Stimulated activated CD8-positive, alpha-beta memory T cell treated with anti-CD3 and anti-CD28 coated beads, Interleukin-2, amount 100 ng/mL, for 48 hours (primary cell): ENCODE measurements at regions not wholly inside any gene's neighbourhood (a gene's known extent, or its start where the extent isn't known, plus 50 kb on each side); places are given as distances from the start of the nearest gene placed in this dataset.
"Not testable (repeated sequence)": the region's sequence is repeated elsewhere in the genome, so short reads cannot be mapped to it uniquely, and the experiment has no call there.

ENCODE experiments used
- DNase-seq, 2 donors: peaks; one replicate each; pipeline ENCODE4 v3.0.0-alpha.2; 2020; ENCODE audit warnings: low read depth in 2 of 2

GRCh38 chr4:124426279-124426678, 286.3 kb downstream of the ANKRD50 start:
- no peak for DNase-seq

DNA sequence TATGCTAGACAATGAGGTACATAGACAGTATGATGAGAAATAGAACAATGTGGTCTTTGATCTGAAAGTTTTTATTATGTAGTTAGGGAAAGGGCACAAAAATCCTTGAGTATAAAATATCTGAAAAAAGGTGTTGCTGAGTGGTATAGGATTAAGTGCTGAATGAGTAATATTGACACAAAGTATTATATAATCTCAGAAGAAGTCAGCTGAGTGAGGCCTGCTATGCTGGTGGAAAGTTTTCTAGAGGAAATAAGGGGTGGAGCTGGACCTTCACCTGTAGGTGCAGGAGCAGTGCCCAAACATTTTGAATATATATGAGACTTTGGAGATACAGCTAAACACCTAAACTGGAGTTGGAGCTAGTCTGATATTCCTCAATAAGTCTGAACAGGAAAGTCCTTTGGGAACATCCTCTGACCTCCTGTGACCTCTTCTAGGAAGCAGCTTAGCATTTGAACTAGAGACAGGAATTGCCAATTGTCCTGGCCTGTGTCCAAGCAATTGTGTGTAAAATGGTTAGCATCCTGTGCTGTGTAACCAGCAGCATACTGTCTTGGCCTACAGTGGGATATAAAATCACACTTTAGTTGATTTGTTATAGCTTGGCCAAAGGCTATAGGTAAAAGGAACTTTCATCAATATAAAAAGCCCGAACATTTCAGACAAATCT, 285.3 kb downstream of the ANKRD50 start:
- DNase-seq: no peak

GRCh38 chr4:124428648-124429047, 283.9 kb downstream of the ANKRD50 start:
- DNase-seq: no peak

DNA sequence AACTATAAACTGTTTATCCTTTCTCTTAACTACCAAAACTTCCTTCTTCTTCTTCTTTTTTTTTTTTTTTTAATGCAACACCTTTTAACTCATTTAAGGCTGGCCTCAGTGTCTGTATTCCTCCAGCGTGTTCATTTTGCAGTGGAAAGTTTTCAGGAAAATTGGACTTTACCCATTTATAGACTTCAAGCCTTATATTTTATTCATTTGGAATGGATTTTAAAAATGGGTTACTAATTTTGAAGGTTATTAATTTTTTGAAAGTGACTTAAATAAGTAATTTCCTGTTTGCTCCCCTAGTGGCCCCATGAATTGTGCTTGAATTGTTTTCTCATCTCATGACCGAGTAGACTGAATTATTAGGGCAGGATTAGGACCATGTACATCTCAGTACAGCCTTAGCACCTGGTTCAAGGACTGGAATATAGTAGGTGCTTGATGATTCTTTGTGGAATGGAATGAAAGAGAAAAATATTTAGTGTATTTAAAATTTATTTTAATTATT, 282.7 kb downstream of the ANKRD50 start:
- no peak for DNase-seq

DNA sequence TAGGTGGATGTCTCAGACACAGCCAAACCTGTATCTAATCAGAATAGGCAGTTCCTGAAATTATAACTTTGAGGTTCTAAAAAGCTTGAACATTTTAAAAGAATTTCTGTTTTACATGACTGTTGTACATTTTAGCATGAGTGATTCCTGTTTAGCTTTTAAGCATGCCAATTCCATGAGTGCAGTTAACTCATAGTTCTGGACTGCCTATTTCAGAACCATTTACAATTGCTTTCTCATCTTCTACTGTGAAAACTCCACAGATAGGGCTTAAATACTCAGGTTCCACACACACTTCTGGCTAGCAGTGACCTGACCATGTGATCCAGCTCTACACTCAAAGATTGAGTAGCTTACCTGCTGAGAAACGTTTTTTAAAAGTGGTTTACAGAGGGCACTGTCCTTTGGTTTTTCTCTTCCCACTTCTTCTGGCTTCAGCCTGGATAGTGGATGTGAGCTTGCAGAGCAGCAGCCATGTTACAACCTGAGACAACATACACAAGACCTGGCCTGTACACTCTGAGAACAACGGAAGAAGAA, 280.8 kb downstream of the ANKRD50 start:
- DNase-seq: no peak

DNA sequence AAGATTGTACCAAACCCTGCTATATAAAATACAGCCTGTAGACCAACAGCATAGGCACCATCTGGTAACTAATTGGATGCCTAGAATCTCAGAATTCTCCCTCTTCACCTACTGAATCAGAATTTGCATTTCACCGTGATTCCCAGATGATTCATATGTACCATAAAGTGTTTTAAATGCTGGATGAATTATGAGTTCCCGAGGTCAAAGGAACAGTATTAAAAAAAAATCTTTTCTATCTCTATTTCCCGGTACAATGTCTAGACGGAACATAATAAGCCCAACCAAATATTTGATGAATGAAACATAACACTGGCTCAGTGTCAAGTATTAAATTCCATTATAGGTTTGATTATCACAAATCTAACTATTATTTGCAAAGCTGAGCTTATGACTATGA, 280.0 kb downstream of the ANKRD50 start:
- no peak for DNase-seq

DNA sequence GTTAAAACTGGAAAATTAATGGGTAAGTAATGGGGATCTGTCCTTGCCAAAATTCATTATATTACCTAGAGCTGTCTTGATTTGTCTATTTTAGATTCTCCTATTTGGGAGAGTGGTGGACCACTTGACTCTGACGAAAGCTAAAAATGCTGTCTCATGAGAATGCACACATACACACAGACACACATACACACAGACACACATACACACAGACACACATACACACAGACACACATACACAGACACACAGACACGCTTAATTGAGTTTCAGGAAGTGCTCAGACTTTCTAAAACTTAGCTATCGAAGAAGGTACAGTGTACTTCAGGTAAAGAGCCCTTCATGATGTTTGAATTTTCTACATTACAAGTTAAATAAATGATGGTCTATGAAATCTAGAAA, 279.5 kb downstream of the ANKRD50 start:
- no peak for DNase-seq

DNA sequence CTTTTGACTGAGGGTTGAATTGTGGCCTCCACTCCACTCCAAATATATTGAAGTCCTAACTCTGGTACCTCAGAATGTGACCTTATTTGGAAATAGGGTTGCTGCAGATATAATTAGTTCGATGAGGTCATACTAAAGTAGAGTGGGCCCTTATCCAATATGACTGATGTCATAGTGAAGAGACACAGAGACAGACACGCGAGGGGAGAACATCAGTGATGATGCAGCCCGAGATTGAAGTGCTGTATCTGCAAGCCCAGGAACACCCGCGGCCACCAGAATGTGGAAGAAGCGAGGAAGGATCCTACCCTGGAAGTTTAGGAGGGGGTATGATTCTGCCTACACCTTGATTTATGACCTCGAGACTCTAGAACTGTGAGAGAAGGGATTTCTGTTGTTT, 279.0 kb downstream of the ANKRD50 start:
- DNase-seq: no peak

DNA sequence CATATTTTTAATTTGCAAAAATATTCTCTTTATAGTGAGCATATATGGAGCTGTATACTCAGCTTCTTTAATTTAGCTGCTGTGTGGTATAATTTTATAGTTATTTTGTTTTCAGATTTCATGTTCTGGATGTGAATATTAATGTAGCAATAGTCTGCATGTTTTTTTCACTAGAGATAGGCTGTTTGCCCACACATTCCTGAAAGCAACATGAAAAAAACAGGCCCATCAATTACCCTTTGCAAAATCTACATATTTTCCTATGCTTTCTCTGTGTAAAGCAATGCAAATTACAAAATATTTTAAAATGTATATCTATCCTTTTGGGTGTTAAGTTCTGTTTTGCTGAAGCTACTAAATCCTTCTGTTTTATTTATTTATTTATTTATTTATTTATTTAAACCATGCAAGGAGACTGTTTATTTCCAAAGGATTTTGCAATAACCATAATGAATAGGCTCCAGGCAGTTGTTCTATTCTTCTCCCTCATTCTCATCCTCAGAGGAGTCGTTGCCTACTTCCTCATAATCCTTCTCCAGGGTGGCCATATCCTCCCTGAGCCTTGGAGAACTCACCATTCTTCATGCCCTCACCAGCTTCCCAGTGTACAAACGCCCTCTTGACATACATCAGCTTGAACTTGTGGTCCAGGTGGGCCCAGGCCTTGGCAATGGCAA, 277.1 kb downstream of the ANKRD50 start:
- no peak for DNase-seq

- no peak for DNase-seq
Observed at GRCh38 chr4:124437853-124438495, 274.6 kb downstream of the ANKRD50 start.

DNA sequence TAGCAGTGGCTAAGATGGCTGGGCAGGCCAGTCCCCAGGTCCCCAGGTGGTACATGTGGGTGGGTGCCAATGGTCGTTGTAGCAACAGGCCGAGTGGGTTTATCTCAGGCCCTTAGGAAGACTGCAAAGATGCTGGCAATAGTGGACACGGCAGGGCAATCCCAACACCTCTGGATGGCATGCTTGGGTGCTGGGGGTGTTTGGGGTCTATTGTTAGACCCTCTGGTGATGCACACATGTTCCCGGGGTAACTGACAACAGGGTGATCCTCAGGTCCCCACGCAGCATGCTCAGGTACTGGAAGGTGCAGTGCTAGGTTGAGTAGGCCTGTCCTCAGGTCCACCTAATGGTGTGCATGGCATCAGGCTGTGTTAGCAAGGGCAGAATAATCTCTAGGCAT, 267.5 kb downstream of the ANKRD50 start:
- DNase-seq: no peak

- DNase-seq: no peak
Observed at GRCh38 chr4:124449881-124450280, 262.7 kb downstream of the ANKRD50 start.

- no peak for DNase-seq
Observed at GRCh38 chr4:124450851-124451250, 261.7 kb downstream of the ANKRD50 start.

DNA sequence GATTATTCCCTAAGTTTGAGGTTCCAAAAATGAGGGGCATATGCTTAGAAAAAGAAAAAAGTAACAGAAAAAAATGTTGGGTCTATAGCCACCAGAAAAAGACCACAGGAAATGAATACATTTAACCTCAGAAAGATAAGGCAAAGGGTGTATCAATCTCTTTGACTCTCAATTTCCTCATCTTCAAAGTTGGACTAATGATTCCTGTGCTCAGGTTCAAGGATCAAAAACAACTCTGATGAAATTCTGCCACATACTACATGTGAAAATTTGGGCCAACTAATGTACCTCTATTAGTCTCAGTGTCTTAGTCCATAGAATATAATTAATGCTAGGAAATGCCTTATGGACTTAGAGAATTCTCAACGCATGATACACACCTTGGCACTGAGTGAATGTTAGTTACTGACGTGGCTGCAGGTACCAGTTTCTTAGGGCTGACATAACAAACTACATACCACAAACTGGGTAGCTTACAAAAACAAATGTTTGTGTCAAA, 257.7 kb downstream of the ANKRD50 start:
- no peak for DNase-seq

- no peak for DNase-seq
Observed at GRCh38 chr4:124455671-124456070, 256.9 kb downstream of the ANKRD50 start.

DNA sequence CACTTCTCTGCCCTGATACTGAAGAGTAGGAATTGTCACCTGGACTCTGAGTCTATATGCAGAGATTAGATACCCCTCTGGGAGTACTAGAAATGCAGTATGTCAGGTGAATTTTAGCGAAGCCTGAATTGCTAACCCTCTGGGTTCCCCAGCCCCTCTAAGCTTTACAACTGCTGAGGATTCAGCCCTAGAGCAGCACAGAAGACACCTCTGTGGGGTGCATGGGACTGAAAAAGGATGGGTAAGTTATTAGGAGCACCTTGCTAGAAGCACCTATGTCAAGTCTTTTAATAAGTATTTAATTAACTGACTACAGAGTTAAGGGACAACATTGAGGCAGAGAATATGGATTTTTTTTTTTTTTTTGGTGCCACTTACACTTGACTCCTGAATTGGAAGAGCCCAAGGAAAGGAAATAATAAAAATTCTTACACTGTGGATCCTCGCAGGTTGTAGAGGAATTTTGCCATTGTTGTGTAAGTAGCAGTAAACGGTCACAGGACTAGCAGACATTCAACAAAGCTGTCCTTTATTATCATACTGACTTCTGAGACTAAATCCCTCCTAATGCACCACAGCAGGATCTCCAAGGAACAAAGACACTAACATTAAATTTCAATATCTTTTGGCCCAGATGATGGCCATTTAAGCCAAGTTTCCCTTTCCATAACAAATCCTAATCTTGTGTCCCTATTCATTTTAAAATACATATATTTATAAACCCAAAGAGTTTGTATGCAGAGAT, 253.2 kb downstream of the ANKRD50 start:
- no peak for DNase-seq

- no peak for DNase-seq
Observed at GRCh38 chr4:124459941-124460310, 252.6 kb downstream of the ANKRD50 start.

GRCh38 chr4:124461592-124461991, 250.9 kb downstream of the ANKRD50 start:
- DNase-seq: not testable (repeated sequence)

DNA sequence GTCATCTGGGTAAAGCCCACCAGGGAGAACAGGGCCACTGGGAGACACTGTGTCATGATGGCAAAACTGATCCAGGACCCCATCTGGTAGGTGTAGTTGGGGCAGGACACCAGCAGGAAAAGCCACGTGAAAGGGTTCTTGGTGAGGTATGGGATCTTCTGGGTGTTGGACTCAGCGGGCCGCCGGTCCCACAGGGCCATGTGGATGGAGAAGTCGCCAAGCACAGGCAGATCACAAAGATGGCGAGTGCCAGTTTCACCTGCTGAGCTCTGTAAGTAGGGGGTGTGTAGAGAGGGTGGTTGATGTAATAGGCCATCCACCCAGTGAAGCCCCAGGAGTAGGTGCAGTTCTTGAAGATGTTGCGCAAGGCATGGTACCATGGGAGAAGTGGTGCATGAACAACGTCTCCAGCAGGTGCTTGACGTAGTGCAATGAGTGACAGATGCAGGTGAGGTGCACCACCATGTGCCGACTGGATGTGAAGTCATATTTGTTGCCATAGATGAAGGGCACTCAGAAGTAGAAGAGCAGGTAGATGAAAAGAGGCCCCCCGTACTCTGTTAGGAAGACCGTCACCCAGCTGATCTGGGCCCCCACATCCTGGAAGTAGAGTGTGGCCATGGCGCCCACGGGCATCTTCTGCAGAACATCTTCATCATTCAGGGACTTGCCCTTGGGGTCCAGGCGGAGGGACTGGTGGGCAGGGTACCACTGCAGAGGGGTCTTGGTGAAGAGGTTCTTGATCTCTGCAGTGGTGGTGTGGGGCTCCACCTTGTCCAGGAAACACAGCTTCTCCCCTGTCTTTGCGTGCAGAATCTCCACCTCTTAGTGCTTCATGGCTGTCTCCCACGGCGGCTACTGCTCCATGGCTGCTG, 249.3 kb downstream of the ANKRD50 start:
- no peak for DNase-seq

GRCh38 chr4:124464836-124465235, 247.7 kb downstream of the ANKRD50 start:
- no peak for DNase-seq

GRCh38 chr4:124468360-124468759, 244.2 kb downstream of the ANKRD50 start:
- DNase-seq: no peak
